ENCODE measurements at regions not wholly inside any gene's neighbourhood (a gene's known extent, or its start where the extent isn't known, plus 50 kb on each side); places are given as distances from the start of the nearest gene placed in this dataset.
A peak's percentile ranks its signal among the peaks of the same experiment; 100 is the strongest.
"Not testable (repeated sequence)": the region's sequence is repeated elsewhere in the genome, so short reads cannot be mapped to it uniquely, and the experiment has no call there.

DNA sequence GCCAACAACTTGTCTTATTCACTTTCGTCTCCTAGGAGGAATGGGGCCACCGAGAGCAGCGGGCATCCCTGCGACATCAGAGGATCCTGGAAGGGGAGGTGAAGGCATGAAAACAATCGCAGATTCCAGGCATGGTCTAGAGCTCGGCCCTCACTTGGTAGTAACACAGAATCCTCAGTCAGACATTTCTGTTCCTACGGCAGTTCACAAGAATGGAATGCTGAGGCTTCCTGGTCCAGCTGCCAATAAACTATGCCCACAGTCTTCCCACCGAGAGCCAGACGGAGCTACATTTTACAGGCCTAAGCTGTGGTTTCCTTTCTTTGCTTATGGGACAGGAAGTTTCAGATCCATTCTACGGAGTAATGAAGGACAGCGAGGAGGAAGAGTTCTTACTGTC is 75.8 kb downstream of the OR13A1 start:
- intact Hi-C loops (cut with DNase I) = loop anchor here (10.0 kb wide), 1 partner anchor 235 kb away; the partner anchor contains the start of gene ZNF22
- no peak for DNase-seq

GRCh38 chr10:45241865-45242520 is 73.4 kb downstream of the OR13A1 start:
- intact Hi-C loops (cut with DNase I) = no loop called here
- DNase-seq = no peak

DNA sequence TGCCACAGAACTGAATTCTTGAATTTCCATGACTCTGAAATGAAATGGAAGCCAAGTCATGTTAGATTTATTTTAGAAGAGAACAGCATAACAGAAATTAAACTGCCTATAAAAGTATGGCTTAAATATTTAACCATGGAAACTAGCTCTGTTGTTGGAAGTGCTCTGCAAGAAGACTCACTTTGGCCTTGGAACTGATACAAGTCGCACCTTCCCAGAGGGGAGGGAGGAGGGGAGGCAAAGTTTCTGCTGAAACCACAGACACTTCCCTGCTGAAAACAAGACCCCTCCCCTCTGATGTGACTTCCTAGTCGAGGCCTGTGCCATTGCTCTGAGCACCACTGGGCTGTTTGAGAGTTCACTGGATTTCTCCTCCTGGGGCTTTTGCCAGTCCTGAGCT is 72.1 kb downstream of the OR13A1 start:
- DNase-seq = no peak
- intact Hi-C loops (cut with DNase I) = no loop called here

DNA sequence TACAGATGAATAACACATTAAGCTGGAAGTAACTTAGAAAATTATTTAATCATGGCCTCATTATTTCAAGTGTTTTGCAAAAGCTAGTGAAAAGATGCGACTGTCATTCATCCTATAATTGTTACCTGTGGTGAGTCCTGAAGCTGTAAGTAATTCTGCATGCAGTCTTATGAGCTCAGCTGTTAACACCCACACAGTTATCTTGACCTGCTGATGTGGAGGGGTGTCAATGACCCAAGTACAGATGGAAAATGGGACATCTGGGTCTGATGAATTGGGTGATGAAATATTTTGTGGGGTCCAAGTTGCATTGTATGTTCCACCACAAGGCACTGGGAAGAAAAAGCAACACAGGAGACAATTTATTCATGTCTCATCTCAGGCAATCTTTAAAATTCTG is 68.9 kb downstream of the OR13A1 start:
- no peak for DNase-seq
- intact Hi-C loops (cut with DNase I) = loop anchor here (5.0 kb wide), 1 partner anchor 426 kb away; the partner anchor contains the start of gene ZFAND4

DNA sequence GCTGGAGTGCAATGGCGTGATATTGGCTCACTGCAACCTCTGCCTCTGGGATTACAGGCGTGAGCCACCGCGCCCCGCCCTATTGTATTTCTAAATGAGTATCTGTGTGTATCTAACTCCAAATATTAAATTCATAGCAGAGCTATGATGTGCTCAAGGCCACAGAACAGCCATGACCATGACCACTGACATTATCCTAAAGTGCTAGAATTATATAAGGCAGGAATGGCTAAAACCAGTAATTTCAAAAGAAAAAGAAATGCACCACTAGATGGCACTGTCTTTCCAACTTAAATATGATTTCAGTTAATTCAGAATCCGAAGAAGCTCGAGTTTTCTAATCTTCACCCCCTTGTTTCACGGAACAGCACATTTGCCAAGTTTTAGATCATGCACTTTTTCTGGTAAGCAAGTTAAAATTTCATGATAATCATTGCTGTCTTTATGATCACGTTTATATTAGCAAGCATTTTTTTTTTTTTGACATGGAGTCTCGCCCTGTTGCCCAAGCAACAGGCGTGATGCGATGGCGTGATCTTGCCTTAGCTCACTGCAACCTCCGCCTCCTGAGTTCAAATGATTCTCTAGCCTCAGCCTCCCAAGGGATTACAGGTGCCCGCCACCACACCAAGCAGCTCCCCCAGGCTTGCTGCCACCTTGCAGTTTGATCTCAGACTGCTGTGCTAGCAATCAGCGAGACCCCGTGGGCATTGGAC is 65.3 kb downstream of the OR13A1 start:
- DNase-seq = peak in 3 of 10 donors; percentile 11 to 71 (median 65)
- intact Hi-C loops (cut with DNase I) = loop anchor here (5.0 to 10.0 kb wide), 2 partner anchors 215 to 422 kb away; partner anchors contain the start of gene ZFAND4

GRCh38 chr10:45250694-45251075 is 64.7 kb downstream of the OR13A1 start:
- not testable (repeated sequence) for DNase-seq
- intact Hi-C loops (cut with DNase I) = loop anchor here (10.0 kb wide), 1 partner anchor 214 kb away; no protein-coding TSS in a partner anchor

Measured in posterior cingulate gyrus (tissue), 11 donors.